ENCODE measurements at regions not wholly inside any gene's neighbourhood (a gene's known extent, or its start where the extent isn't known, plus 50 kb on each side); places are given as distances from the start of the nearest gene placed in this dataset.

GRCh38 chr13:79915114-79915811 lies 425.7 kb downstream of the SPRY2 start:
- TF ChIP-seq EZH2phosphoT487 (IDR thresholded peaks at IDR 0.05; ENCODE audit: borderline replicate concordance, low read length) (no peak), CTCF (IDR thresholded peaks at IDR 0.05; ENCODE audit: low read depth, low read length, poor library complexity, severe bottlenecking) (no peak)

Data from DOHH2 (cell line).